HEK293 (cell line): ENCODE measurements at regions not wholly inside any gene's neighbourhood (a gene's known extent, or its start where the extent isn't known, plus 50 kb on each side); places are given as distances from the start of the nearest gene placed in this dataset.

Experiments
- CTCF ChIA-PET: fragments of 350-600 bp; formaldehyde crosslinking; extraction: SDS; loops from one replicate; lab custom pipeline; 2021; ENCODE audit warnings: antibody characterized with exemption; lab: Yijun Ruan, JAX
- POLR2A ChIA-PET: fragments of 300-600 bp; formaldehyde crosslinking; extraction: SDS; loops from one replicate; lab custom pipeline; 2020; ENCODE audit warnings: antibody characterized with exemption, inconsistent platforms; lab: Yijun Ruan, JAX
- H3K27ac ChIP-seq: fragments of 200-500 bp; sonication (Bioruptor generic); 2 replicates; pipeline ENCODE4 v1.5.1; 2014; ENCODE audit warnings: low read depth, low read length, control low read depth, inconsistent platforms; ENCODE audit errors: extremely low read depth
- H3K36me3 ChIP-seq, 2 experiments: fragments of 200-500 bp in 1 of 2; sonication (Bioruptor generic) in 1 of 2; 1 replicate in 1 of 2; 2 replicates in 1 of 2; pipeline ENCODE4 v1.5.1; 2014 to 2017; ENCODE audit warnings: inconsistent platforms in 2 of 2, low read length in 2 of 2; ENCODE audit not compliant: control insufficient read depth in 2 of 2, insufficient read depth in 1 of 2
- H3K4me1 ChIP-seq: fragments of 200-500 bp; sonication (Bioruptor generic); 2 replicates; pipeline ENCODE4 v1.5.1; 2014; ENCODE audit warnings: mild to moderate bottlenecking, low read length, inconsistent platforms; ENCODE audit not compliant: control insufficient read depth, insufficient read depth
- H3K4me3 ChIP-seq: 2 replicates; pipeline ENCODE4 v1.5.1; 2011; ENCODE audit warnings: low read depth, mild to moderate bottlenecking, control low read depth, low read length, moderate library complexity
- H3K9me3 ChIP-seq: fragments of 200-500 bp; sonication (Bioruptor generic); 2 replicates; pipeline ENCODE4 v1.5.1; 2014; ENCODE audit warnings: low read depth, low read length, inconsistent platforms; ENCODE audit not compliant: control insufficient read depth, insufficient read depth
- BCL6B ChIP-seq: fragments of 450-650 bp; formaldehyde crosslinking; IDR thresholded peaks from 2 replicates; pipeline ENCODE4 v1.5.1; 2017; ENCODE audit warnings: missing biosample characterization, missing genetic modification characterization
- GLI2 ChIP-seq: fragments of 450-650 bp; formaldehyde crosslinking; IDR thresholded peaks from 2 replicates; pipeline ENCODE4; 2017; ENCODE audit warnings: missing biosample characterization, missing genetic modification characterization, low read depth, borderline replicate concordance
- KLF8 ChIP-seq: fragments of 450-650 bp; formaldehyde crosslinking; IDR thresholded peaks from 2 replicates; pipeline ENCODE4 v1.5.1; 2016; ENCODE audit warnings: missing biosample characterization, missing genetic modification characterization
- KLF9 ChIP-seq: fragments of 450-650 bp; formaldehyde crosslinking; IDR thresholded peaks from 2 replicates; pipeline ENCODE4 v1.5.1; 2016; ENCODE audit warnings: missing biosample characterization, missing genetic modification characterization, low read depth
- MEIS1 ChIP-seq: sonication (generic); formaldehyde crosslinking; IDR thresholded peaks from 2 replicates; pipeline ENCODE4 v1.8.1; 2022; ENCODE audit warnings: missing genetic modification reagents, mild to moderate bottlenecking, borderline replicate concordance
- PRDM10 ChIP-seq: fragments of 450-650 bp; formaldehyde crosslinking; IDR thresholded peaks from 2 replicates; pipeline ENCODE4 v1.5.1; 2016; ENCODE audit warnings: missing biosample characterization, missing genetic modification characterization
- RBAK ChIP-seq: fragments of 450-650 bp; formaldehyde crosslinking; IDR thresholded peaks from 2 replicates; pipeline ENCODE4 v1.5.1; 2016; ENCODE audit warnings: missing biosample characterization, missing genetic modification characterization
- REPIN1 ChIP-seq: fragments of 450-650 bp; formaldehyde crosslinking; IDR thresholded peaks from 2 replicates; pipeline ENCODE4 v1.5.1; 2017; ENCODE audit warnings: missing biosample characterization, missing genetic modification characterization, low read depth
- SCRT1 ChIP-seq: fragments of 450-650 bp; formaldehyde crosslinking; IDR thresholded peaks from 2 replicates; pipeline ENCODE4 v1.5.1; 2016; ENCODE audit warnings: missing biosample characterization, missing genetic modification characterization, borderline replicate concordance
- SP2 ChIP-seq: fragments of 450-650 bp; formaldehyde crosslinking; IDR thresholded peaks from 2 replicates; pipeline ENCODE4 v1.5.1; 2016; ENCODE audit warnings: missing biosample characterization, missing genetic modification characterization
- YY2 ChIP-seq: fragments of 450-650 bp; formaldehyde crosslinking; IDR thresholded peaks from 2 replicates; pipeline ENCODE4 v1.5.1; 2016; ENCODE audit warnings: missing biosample characterization, missing genetic modification characterization
- ZBTB8A ChIP-seq: fragments of 450-650 bp; formaldehyde crosslinking; IDR thresholded peaks from 2 replicates; pipeline ENCODE4 v1.5.1; 2016; ENCODE audit warnings: missing biosample characterization, missing genetic modification characterization
- ZFP3 ChIP-seq: fragments of 450-650 bp; formaldehyde crosslinking; IDR thresholded peaks from 2 replicates; pipeline ENCODE4 v1.5.1; 2016; ENCODE audit warnings: low read depth, missing biosample characterization, missing genetic modification characterization
- ZNF16 ChIP-seq: fragments of 450-650 bp; formaldehyde crosslinking; IDR thresholded peaks from 2 replicates; pipeline ENCODE4 v1.5.1; 2016; ENCODE audit warnings: low read depth, missing biosample characterization, missing genetic modification characterization
- ZNF174 ChIP-seq: fragments of 450-650 bp; formaldehyde crosslinking; IDR thresholded peaks from 2 replicates; pipeline ENCODE4 v1.5.0; 2017; ENCODE audit warnings: missing biosample characterization, mild to moderate bottlenecking, missing genetic modification characterization
- ZNF239 ChIP-seq: fragments of 450-650 bp; formaldehyde crosslinking; IDR thresholded peaks from 2 replicates; pipeline ENCODE4 v1.5.1; 2016; ENCODE audit warnings: missing biosample characterization, missing genetic modification characterization
- ZNF280D ChIP-seq: fragments of 450-650 bp; formaldehyde crosslinking; IDR thresholded peaks from 2 replicates; pipeline ENCODE4 v1.5.1; 2016; ENCODE audit warnings: missing biosample characterization, missing genetic modification characterization
- ZNF302 ChIP-seq: fragments of 450-650 bp; formaldehyde crosslinking; IDR thresholded peaks from 2 replicates; pipeline ENCODE4 v1.5.1; 2016; ENCODE audit warnings: missing biosample characterization, missing genetic modification characterization, low read depth
- ZNF350 ChIP-seq: fragments of 450-650 bp; formaldehyde crosslinking; IDR thresholded peaks from 2 replicates; pipeline ENCODE4 v1.5.0; 2017; ENCODE audit warnings: missing biosample characterization, mild to moderate bottlenecking, missing genetic modification characterization
- ZNF391 ChIP-seq: fragments of 450-650 bp; formaldehyde crosslinking; IDR thresholded peaks from 2 replicates; pipeline ENCODE4 v1.5.1; 2016; ENCODE audit warnings: low read depth, missing biosample characterization, missing genetic modification characterization, borderline replicate concordance
- ZNF514 ChIP-seq: fragments of 450-650 bp; formaldehyde crosslinking; IDR thresholded peaks from 2 replicates; pipeline ENCODE4 v1.5.1; 2016; ENCODE audit warnings: missing biosample characterization, missing genetic modification characterization
- ZNF530 ChIP-seq: fragments of 450-650 bp; formaldehyde crosslinking; IDR thresholded peaks from 2 replicates; pipeline ENCODE4 v1.5.1; 2016; ENCODE audit warnings: low read depth, missing biosample characterization, missing genetic modification characterization
- ZNF596 ChIP-seq: fragments of 450-650 bp; IDR thresholded peaks from 2 replicates; pipeline ENCODE4 v1.5.0; 2018; ENCODE audit warnings: missing biosample characterization, mild to moderate bottlenecking, missing genetic modification characterization, moderate library complexity
- ZNF785 ChIP-seq: fragments of 450-650 bp; formaldehyde crosslinking; IDR thresholded peaks from 2 replicates; pipeline ENCODE4 v1.5.1; 2016; ENCODE audit warnings: missing biosample characterization, missing genetic modification characterization
- ZSCAN23 ChIP-seq: fragments of 450-650 bp; formaldehyde crosslinking; IDR thresholded peaks from 2 replicates; pipeline ENCODE4 v1.5.1; 2016; ENCODE audit warnings: missing biosample characterization, missing genetic modification characterization

GRCh38 chr5:164355267-164355830, 849.9 kb downstream of the MAT2B start:
- H3K4me1 ChIP-seq, result no peaks in the 10 kb centered on the region; the same call in 1 of the 2 replicates
- ChIA-PET CTCF (interaction anchor here (0.7 kb wide), 1 partner anchor 200 kb away, joined by 3 read pairs; no protein-coding TSS in a partner anchor), POLR2A (no interaction called here)
- no peak overlapping the region for H3K4me3 ChIP-seq
- no peaks in the 10 kb centered on the region for H3K36me3 ChIP-seq
- no peak overlapping the region for H3K27ac ChIP-seq
- TF ChIP-seq MEIS1 (CRISPR knock-in tag) (0 out of 2 replicates have a peak, but pooled peaks have one; percentile 21), REPIN1 (tag by site-specific recombination) (no peak)
- TF ChIP-seq, all 188 proteins: peak for 1
- no peaks in the 10 kb centered on the region for H3K9me3 ChIP-seq

GRCh38 chr5:164356790-164357189, 851.4 kb downstream of the MAT2B start:
- H3K4me1 ChIP-seq, result no peaks in the 10 kb centered on the region; the same call in 1 of the 2 replicates
- no peaks in the 10 kb centered on the region for H3K9me3 ChIP-seq
- H3K27ac ChIP-seq, result no peak overlapping the region
- ChIA-PET CTCF (no interaction called here), POLR2A (no interaction called here)
- H3K4me3 ChIP-seq, result no peak overlapping the region
- TF ChIP-seq ZNF596 (tag by site-specific recombination) (no peak), GLI2 (no peak), RBAK (no peak), YY2 (tag by site-specific recombination) (no peak), SP2 (tag by site-specific recombination) (no peak), PRDM10 (tag by site-specific recombination) (no peak), ZSCAN23 (tag by site-specific recombination) (no peak), KLF9 (tag by site-specific recombination) (no peak), KLF8 (tag by site-specific recombination) (no peak), SCRT1 (tag by site-specific recombination) (no peak), ZNF302 (tag by site-specific recombination) (no peak), ZNF785 (no peak), ZNF350 (no peak), ZNF174 (no peak)
- no peaks in the 10 kb centered on the region for H3K36me3 ChIP-seq

- H3K27ac ChIP-seq, result no peak overlapping the region
- H3K4me3 ChIP-seq, result no peak overlapping the region
- CTCF ChIA-PET, result no interaction called here
- H3K36me3 ChIP-seq, result no peaks in the 10 kb centered on the region
- no peaks in the 10 kb centered on the region for H3K9me3 ChIP-seq
- POLR2A ChIA-PET, result no interaction called here
- H3K4me1 ChIP-seq, result no peaks in the 10 kb centered on the region; the same call in 1 of the 2 replicates
- no peak for TF ChIP-seq ZNF239 (tag by site-specific recombination)
- TF ChIP-seq BCL6B (tag by site-specific recombination), result no peak
- no peak for TF ChIP-seq SP2 (tag by site-specific recombination)
- no peak for TF ChIP-seq ZBTB8A (tag by site-specific recombination)
- TF ChIP-seq ZFP3, result no peak
- no peak for TF ChIP-seq ZNF514
- TF ChIP-seq ZNF280D, result no peak
- no peak for TF ChIP-seq ZNF16 (tag by site-specific recombination)
- TF ChIP-seq ZNF530, result no peak
- no peak for TF ChIP-seq ZNF391 (tag by site-specific recombination)
- TF ChIP-seq ZNF302 (tag by site-specific recombination), result no peak
Observed at GRCh38 chr5:164357395-164358033, 852.1 kb downstream of the MAT2B start.
